Activated T-cell treated with anti-CD3 and anti-CD28 coated beads, Interleukin-2, amount 50 U/mL, for 24 hours (primary cell): ENCODE measurements at regions not wholly inside any gene's neighbourhood (a gene's known extent, or its start where the extent isn't known, plus 50 kb on each side); places are given as distances from the start of the nearest gene placed in this dataset.
"Not testable (repeated sequence)": the region's sequence is repeated elsewhere in the genome, so short reads cannot be mapped to it uniquely, and the experiment has no call there.

Experiments used
- DNase-seq: peaks from one replicate; pipeline ENCODE4 v3.0.0-alpha.2; 2020
- H3K27ac Mint-ChIP-seq: 2 replicates; pipeline ENCODE4 v1.8.0; 2020; ENCODE audit warnings: mild to moderate bottlenecking, mixed read lengths
- H3K27me3 Mint-ChIP-seq: 2 replicates; pipeline ENCODE4 v1.8.0; 2020; ENCODE audit warnings: mixed read lengths
- H3K36me3 Mint-ChIP-seq: 2 replicates; pipeline ENCODE4 v1.8.0; 2020; ENCODE audit warnings: low read depth, mixed read lengths
- H3K4me1 Mint-ChIP-seq: 2 replicates; pipeline ENCODE4 v1.8.0; 2020; ENCODE audit warnings: low read depth, mixed read lengths
- H3K4me3 Mint-ChIP-seq: 2 replicates; pipeline ENCODE4 v1.8.0; 2020; ENCODE audit warnings: mild to moderate bottlenecking, moderate library complexity, mixed read lengths
- H3K9me3 Mint-ChIP-seq: 2 replicates; pipeline ENCODE4 v1.8.0; 2020; ENCODE audit warnings: mixed read lengths

DNA sequence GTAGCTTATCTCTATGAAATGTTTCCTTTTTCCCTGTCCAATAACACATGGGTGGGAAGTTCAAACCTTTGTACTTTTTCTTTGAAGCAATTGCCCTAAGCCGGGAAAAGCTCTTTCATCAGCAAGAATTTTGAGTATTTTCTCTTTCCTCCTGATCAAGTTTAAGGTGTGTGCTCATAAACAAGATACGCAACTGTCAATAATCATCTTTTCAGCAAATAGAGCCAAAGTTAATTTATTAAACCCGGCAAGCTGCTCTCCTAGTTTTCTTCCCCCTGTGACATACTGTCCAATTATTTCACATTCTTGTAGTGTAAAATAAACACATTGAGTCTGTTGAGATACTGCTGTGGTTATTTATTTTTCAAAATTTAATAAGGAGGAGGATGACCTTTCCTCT is 194.4 kb downstream of the EDN1 start:
- DNase-seq, result no peak
- no peak overlapping the region for H3K4me3 Mint-ChIP-seq
- H3K9me3 Mint-ChIP-seq, result no peaks in the 10 kb centered on the region
- peaks cover 8% of the 10 kb centered on the region for H3K27me3 Mint-ChIP-seq
- H3K36me3 Mint-ChIP-seq, result no peaks in the 10 kb centered on the region
- H3K27ac Mint-ChIP-seq, result no peak overlapping the region
- peaks cover 17% of the 10 kb centered on the region for H3K4me1 Mint-ChIP-seq

- Mint-ChIP-seq H3K27ac (no peak overlapping the region), H3K27me3 (peaks cover 8% of the 10 kb centered on the region), H3K4me1 (peaks cover 25% of the 10 kb centered on the region), H3K4me3 (no peak overlapping the region), H3K9me3 (no peaks in the 10 kb centered on the region), H3K36me3 (no peaks in the 10 kb centered on the region)
- no peak for DNase-seq
Measured at GRCh38 chr6:12485226-12485764, 195.1 kb downstream of the EDN1 start.

GRCh38 chr6:12485837-12486236 is 195.7 kb downstream of the EDN1 start:
- DNase-seq, result no peak
- no peak overlapping the region for H3K4me3 Mint-ChIP-seq

GRCh38 chr6:12490351-12490903 is 200.3 kb downstream of the EDN1 start:
- H3K4me3 Mint-ChIP-seq, result no peak overlapping the region
- no peaks in the 10 kb centered on the region for H3K36me3 Mint-ChIP-seq
- DNase-seq, result no peak

More at GRCh38 chr6:12485837-12486236, 195.7 kb downstream of the EDN1 start:
- H3K4me1 Mint-ChIP-seq, result peaks cover 26% of the 10 kb centered on the region
- no peaks in the 10 kb centered on the region for H3K9me3 Mint-ChIP-seq
- peaks cover 8% of the 10 kb centered on the region for H3K27me3 Mint-ChIP-seq
- H3K36me3 Mint-ChIP-seq, result no peaks in the 10 kb centered on the region
- H3K27ac Mint-ChIP-seq, result no peak overlapping the region

GRCh38 chr6:12490904-12491571 is 200.9 kb downstream of the EDN1 start:
- Mint-ChIP-seq H3K4me3 (no peak overlapping the region), H3K36me3 (no peaks in the 10 kb centered on the region)
- no peak for DNase-seq

More at GRCh38 chr6:12490351-12490903, 200.3 kb downstream of the EDN1 start:
- Mint-ChIP-seq H3K9me3 (no peaks in the 10 kb centered on the region), H3K4me1 (peaks cover 23% of the 10 kb centered on the region), H3K27ac (peak overlapping the region; percentile 81), H3K27me3 (peaks cover 30% of the 10 kb centered on the region)

DNA sequence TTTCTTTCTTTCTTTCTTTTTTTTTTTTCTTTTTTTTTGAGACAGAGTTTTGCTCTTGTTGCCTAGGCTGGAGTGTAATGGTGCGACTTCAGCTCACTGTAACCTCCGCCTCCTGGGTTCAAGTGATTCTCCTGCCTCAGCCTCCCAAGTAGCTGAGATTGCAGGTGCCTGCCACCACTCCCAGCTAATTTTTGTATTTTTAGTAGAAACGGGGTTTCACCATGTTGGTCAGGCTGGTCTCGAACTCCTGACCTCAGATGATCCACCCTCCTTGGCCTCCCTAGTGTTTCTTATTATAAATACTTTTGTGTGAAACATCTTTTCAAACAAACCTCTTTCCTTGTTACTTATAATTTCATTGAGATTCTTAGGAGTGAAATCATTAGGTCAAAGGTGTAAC is 202.8 kb downstream of the EDN1 start:
- not testable (repeated sequence) for H3K4me3 Mint-ChIP-seq, DNase-seq, H3K27ac Mint-ChIP-seq, H3K36me3 Mint-ChIP-seq, H3K9me3 Mint-ChIP-seq
- Mint-ChIP-seq H3K27me3 (peaks cover 42% of the 10 kb centered on the region), H3K4me1 (peaks cover 23% of the 10 kb centered on the region)

More at GRCh38 chr6:12490904-12491571, 200.9 kb downstream of the EDN1 start:
- H3K27me3 Mint-ChIP-seq, result peaks cover 36% of the 10 kb centered on the region
- peak overlapping the region; percentile 81 for H3K27ac Mint-ChIP-seq
- peaks cover 23% of the 10 kb centered on the region for H3K4me1 Mint-ChIP-seq
- no peaks in the 10 kb centered on the region for H3K9me3 Mint-ChIP-seq

- Mint-ChIP-seq H3K4me1 (peaks cover 23% of the 10 kb centered on the region), H3K4me3 (no peak overlapping the region), H3K36me3 (no peaks in the 10 kb centered on the region), H3K27me3 (peaks cover 42% of the 10 kb centered on the region), H3K27ac (no peak overlapping the region), H3K9me3 (no peaks in the 10 kb centered on the region)
- DNase-seq, result no peak
Measured at GRCh38 chr6:12493446-12493845, 203.3 kb downstream of the EDN1 start.

- Mint-ChIP-seq H3K4me3 (no peak overlapping the region), H3K4me1 (peaks cover 23% of the 10 kb centered on the region), H3K9me3 (no peaks in the 10 kb centered on the region), H3K27ac (no peak overlapping the region), H3K36me3 (no peaks in the 10 kb centered on the region), H3K27me3 (peaks cover 42% of the 10 kb centered on the region)
- DNase-seq, result no peak
Measured at GRCh38 chr6:12494161-12494560, 204.0 kb downstream of the EDN1 start.

GRCh38 chr6:12501990-12502389 is 211.8 kb downstream of the EDN1 start:
- no peak for DNase-seq
- Mint-ChIP-seq H3K27me3 (peaks cover 9% of the 10 kb centered on the region), H3K27ac (no peak overlapping the region), H3K36me3 (no peaks in the 10 kb centered on the region), H3K9me3 (peaks cover 2% of the 10 kb centered on the region), H3K4me3 (no peak overlapping the region), H3K4me1 (no peaks in the 10 kb centered on the region)

DNA sequence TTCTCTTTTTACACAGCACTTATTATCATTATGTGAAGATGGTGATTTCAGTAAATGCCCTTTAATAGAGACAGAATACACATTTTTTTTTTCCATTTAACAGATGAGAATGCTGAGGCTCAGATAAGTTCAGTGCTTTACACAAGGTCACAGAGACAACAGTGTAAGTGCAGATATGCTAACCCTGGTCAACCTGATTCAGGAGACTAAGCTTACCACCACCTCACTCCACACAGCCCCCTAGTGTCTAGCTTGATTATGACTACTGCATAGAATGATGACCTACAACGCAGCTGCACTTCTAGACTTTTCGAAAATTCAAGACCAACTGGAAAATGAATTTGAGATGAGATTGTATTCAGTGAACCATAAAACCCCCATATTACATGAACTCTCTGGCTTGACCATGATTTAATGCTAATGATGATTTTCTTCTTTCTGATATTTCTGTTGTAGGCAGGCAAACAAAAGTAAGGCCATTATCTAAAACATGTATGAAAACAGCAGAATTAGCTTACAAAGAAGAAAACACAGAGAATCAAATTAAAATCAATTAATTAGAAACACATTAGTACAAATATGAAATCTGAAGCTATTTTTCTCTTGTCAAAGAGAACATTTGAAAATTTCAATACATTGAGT is 212.1 kb upstream of the PHACTR1 start:
- H3K4me1 Mint-ChIP-seq, result no peaks in the 10 kb centered on the region
- H3K36me3 Mint-ChIP-seq, result no peaks in the 10 kb centered on the region
- no peak for DNase-seq
- peaks cover 13% of the 10 kb centered on the region for H3K27me3 Mint-ChIP-seq
- H3K27ac Mint-ChIP-seq, result no peak overlapping the region
- H3K4me3 Mint-ChIP-seq, result no peak overlapping the region
- peaks cover 2% of the 10 kb centered on the region for H3K9me3 Mint-ChIP-seq

- Mint-ChIP-seq H3K4me3 (no peak overlapping the region), H3K4me1 (no peaks in the 10 kb centered on the region), H3K36me3 (no peaks in the 10 kb centered on the region), H3K27me3 (peaks cover 19% of the 10 kb centered on the region), H3K9me3 (peaks cover 3% of the 10 kb centered on the region), H3K27ac (no peak overlapping the region)
- no peak for DNase-seq
Measured at GRCh38 chr6:12505486-12505885, 211.1 kb upstream of the PHACTR1 start.

GRCh38 chr6:12506159-12506558 is 210.4 kb upstream of the PHACTR1 start:
- DNase-seq, result no peak
- Mint-ChIP-seq H3K27me3 (peaks cover 23% of the 10 kb centered on the region), H3K4me3 (no peak overlapping the region), H3K27ac (no peak overlapping the region), H3K36me3 (no peaks in the 10 kb centered on the region), H3K9me3 (peaks cover 3% of the 10 kb centered on the region), H3K4me1 (no peaks in the 10 kb centered on the region)

- Mint-ChIP-seq H3K27ac (no peak overlapping the region), H3K36me3 (no peaks in the 10 kb centered on the region), H3K4me3 (no peak overlapping the region), H3K9me3 (peaks cover 3% of the 10 kb centered on the region), H3K27me3 (peaks cover 27% of the 10 kb centered on the region), H3K4me1 (no peaks in the 10 kb centered on the region)
- no peak for DNase-seq
Measured at GRCh38 chr6:12507636-12508035, 208.9 kb upstream of the PHACTR1 start.

DNA sequence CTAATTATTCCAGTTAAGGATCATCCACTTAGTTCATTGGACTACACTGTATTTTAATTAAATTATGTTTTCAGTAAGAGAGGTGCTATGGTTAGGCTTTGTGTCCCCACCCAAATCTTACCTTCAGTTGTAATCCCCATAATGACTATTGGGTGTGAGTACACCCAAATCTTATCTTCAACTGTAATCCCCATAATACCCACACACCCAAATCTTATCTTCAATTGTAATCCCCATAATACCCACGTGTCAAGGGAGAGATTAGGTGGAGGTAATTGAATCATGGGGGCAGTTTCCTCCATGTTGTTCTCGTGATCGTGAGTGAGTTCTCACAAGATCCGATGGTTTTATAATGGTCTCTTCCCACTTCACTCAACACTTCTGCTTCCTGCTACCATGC is 208.0 kb upstream of the PHACTR1 start:
- Mint-ChIP-seq H3K9me3 (peaks cover 3% of the 10 kb centered on the region), H3K27ac (no peak overlapping the region), H3K36me3 (no peaks in the 10 kb centered on the region), H3K27me3 (peaks cover 30% of the 10 kb centered on the region), H3K4me3 (no peak overlapping the region), H3K4me1 (no peaks in the 10 kb centered on the region)
- no peak for DNase-seq

DNA sequence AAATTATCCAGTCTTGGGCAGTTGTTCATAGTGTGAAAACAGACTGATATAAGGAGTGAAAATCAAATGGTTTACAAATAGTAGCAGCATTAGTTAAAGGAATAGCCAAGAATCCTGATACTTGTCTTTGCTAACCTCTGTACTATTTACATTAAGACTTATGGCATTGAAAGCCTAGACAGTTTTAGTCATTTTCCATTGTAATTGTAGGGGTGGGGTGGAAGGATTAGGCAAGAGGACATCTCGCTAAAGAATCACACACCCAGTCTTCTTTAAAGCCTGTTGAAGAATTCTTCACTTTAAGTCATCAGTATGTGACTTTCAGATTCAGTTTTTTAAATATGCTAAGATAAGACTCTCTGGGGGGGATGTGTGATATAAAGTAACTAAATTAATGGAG is 207.5 kb upstream of the PHACTR1 start:
- peaks cover 30% of the 10 kb centered on the region for H3K27me3 Mint-ChIP-seq
- H3K36me3 Mint-ChIP-seq, result no peaks in the 10 kb centered on the region
- DNase-seq, result no peak
- peaks cover 3% of the 10 kb centered on the region for H3K9me3 Mint-ChIP-seq
- H3K4me1 Mint-ChIP-seq, result no peaks in the 10 kb centered on the region
- no peak overlapping the region for H3K4me3 Mint-ChIP-seq
- H3K27ac Mint-ChIP-seq, result no peak overlapping the region
